ENCODE measurements at regions not wholly inside any gene's neighbourhood (a gene's known extent, or its start where the extent isn't known, plus 50 kb on each side); places are given as distances from the start of the nearest gene placed in this dataset.
"Not testable (repeated sequence)": the region's sequence is repeated elsewhere in the genome, so short reads cannot be mapped to it uniquely, and the experiment has no call there.

DNA sequence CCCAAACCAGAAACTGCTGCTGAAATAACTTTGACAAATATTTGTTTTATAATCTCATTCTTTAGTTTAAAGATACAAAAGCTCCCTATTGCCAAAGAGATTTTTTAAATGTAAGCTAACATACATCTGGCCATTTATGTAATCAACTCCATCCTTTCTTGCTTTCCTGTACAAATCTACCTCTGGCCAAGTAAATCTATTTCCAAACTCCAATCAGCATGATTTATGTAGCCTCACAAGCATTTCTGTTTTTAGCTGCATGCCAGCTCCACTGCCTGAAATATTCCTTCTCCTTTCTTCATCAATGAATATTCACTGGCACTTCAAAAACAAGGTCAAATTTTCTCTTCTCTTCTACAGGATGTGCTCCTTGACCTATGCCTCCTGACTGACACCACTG is 80.0 kb downstream of the SHOX2 start:
- no peaks in the 10 kb centered on the region for H3K4me1 ChIP-seq (ENCODE audit: insufficient read depth, low read length, severe bottlenecking)
- H3K79me2 ChIP-seq (ENCODE audit: insufficient read depth, low read length) = no peaks in the 10 kb centered on the region
- H3K27me3 ChIP-seq (ENCODE audit: insufficient read depth, low read length) = no peaks in the 10 kb centered on the region
- no peak overlapping the region for H3K9ac ChIP-seq (ENCODE audit: low read length)
- no peak overlapping the region for H2AFZ ChIP-seq (ENCODE audit: low read length)
- H3F3A ChIP-seq (ENCODE audit: insufficient read depth, low read length) = no peaks in the 10 kb centered on the region
- H3K9me3 ChIP-seq (ENCODE audit: low read length) = peaks cover 4% of the 10 kb centered on the region; the same call in 1 of the 2 replicates
- H3K27ac ChIP-seq (ENCODE audit: low read depth, low read length, poor library complexity, severe bottlenecking) = no peak overlapping the region
- no peaks in the 10 kb centered on the region for H4K20me1 ChIP-seq (ENCODE audit: insufficient read depth, low read length)
- no peaks in the 10 kb centered on the region for H3K36me3 ChIP-seq (ENCODE audit: insufficient read depth, low read length)
- peaks cover 3% of the 10 kb centered on the region; the same call in 1 of the 2 replicates for H3K9me2 ChIP-seq (ENCODE audit: low read depth, low read length)
- no peak overlapping the region for H3K4me2 ChIP-seq (ENCODE audit: low read length)
- TF ChIP-seq EZH2 (IDR thresholded peaks at IDR 0.05; ENCODE audit: borderline replicate concordance, low read length) = no peak
- TF ChIP-seq, protein P1, sequence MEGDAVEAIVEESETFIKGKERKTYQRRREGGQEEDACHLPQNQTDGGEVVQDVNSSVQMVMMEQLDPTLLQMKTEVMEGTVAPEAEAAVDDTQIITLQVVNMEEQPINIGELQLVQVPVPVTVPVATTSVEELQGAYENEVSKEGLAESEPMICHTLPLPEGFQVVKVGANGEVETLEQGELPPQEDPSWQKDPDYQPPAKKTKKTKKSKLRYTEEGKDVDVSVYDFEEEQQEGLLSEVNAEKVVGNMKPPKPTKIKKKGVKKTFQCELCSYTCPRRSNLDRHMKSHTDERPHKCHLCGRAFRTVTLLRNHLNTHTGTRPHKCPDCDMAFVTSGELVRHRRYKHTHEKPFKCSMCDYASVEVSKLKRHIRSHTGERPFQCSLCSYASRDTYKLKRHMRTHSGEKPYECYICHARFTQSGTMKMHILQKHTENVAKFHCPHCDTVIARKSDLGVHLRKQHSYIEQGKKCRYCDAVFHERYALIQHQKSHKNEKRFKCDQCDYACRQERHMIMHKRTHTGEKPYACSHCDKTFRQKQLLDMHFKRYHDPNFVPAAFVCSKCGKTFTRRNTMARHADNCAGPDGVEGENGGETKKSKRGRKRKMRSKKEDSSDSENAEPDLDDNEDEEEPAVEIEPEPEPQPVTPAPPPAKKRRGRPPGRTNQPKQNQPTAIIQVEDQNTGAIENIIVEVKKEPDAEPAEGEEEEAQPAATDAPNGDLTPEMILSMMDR (IDR thresholded peaks at IDR 0.05; ENCODE audit: low read length) = no peak
- no peak overlapping the region for H3K4me3 ChIP-seq (ENCODE audit: low read depth, low read length, poor library complexity, severe bottlenecking)

DNA sequence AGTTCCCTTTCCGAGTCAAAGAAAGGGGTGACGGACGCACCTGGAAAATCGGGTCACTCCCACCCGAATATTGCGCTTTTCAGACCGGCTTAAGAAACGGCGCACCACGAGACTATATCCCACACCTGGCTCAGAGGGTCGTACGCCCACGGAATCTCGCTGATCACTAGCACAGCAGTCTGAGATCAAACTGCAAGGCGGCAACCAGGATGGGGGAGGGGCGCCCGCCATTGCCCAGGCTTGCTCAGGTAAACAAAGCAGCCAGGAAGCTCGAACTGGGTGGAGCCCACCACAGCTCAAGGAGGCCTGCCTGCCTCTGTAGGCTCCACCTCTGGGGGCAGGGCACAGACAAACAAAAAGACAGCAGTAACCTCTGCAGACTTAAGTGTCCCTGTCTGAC is 86.3 kb downstream of the SHOX2 start:
- H3K27ac ChIP-seq (ENCODE audit: low read depth, low read length, poor library complexity, severe bottlenecking); H3K4me1 ChIP-seq (ENCODE audit: insufficient read depth, low read length, severe bottlenecking); H3K9ac ChIP-seq (ENCODE audit: low read length); H2AFZ ChIP-seq (ENCODE audit: low read length); H3K4me3 ChIP-seq (ENCODE audit: low read depth, low read length, poor library complexity, severe bottlenecking); H3K27me3 ChIP-seq (ENCODE audit: insufficient read depth, low read length); H4K20me1 ChIP-seq (ENCODE audit: insufficient read depth, low read length); H3K9me3 ChIP-seq (ENCODE audit: low read length); H3K4me2 ChIP-seq (ENCODE audit: low read length); H3K36me3 ChIP-seq (ENCODE audit: insufficient read depth, low read length); H3K79me2 ChIP-seq (ENCODE audit: insufficient read depth, low read length); H3F3A ChIP-seq (ENCODE audit: insufficient read depth, low read length); H3K9me2 ChIP-seq (ENCODE audit: low read depth, low read length): not testable (repeated sequence)

DNA sequence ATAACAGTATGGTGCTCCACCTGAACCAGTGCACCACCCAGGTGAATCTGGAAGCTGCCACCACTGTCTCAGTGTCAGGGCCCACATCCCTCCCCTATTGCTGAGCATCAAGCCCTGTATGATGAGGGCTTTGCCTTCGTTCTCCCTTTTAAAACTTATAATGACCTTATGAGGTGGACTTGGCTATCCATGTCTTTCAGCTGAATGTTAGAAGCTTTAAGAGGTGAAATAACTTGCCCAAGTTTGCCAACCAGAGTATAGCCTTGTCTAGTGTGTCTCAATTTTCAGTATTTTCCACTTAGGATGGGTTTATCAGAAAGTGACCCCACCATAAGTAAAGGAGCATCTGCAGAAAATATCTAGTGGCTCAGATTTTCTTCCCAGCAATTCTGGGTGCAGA is 87.8 kb downstream of the SHOX2 start:
- Histone ChIP-seq H3K9ac (ENCODE audit: low read length) (no peak overlapping the region), H3K4me3 (ENCODE audit: low read depth, low read length, poor library complexity, severe bottlenecking) (no peak overlapping the region), H2AFZ (ENCODE audit: low read length) (no peak overlapping the region), H3K9me2 (ENCODE audit: low read depth, low read length) (no peaks in the 10 kb centered on the region), H3K79me2 (ENCODE audit: insufficient read depth, low read length) (no peaks in the 10 kb centered on the region), H3K27ac (ENCODE audit: low read depth, low read length, poor library complexity, severe bottlenecking) (no peak overlapping the region), H4K20me1 (ENCODE audit: insufficient read depth, low read length) (no peaks in the 10 kb centered on the region), H3K4me2 (ENCODE audit: low read length) (no peak overlapping the region), H3F3A (ENCODE audit: insufficient read depth, low read length) (no peaks in the 10 kb centered on the region), H3K9me3 (ENCODE audit: low read length) (no peaks in the 10 kb centered on the region), H3K4me1 (ENCODE audit: insufficient read depth, low read length, severe bottlenecking) (no peaks in the 10 kb centered on the region), H3K27me3 (ENCODE audit: insufficient read depth, low read length) (no peaks in the 10 kb centered on the region), H3K36me3 (ENCODE audit: insufficient read depth, low read length) (no peaks in the 10 kb centered on the region)
- TF ChIP-seq, protein P1 (IDR thresholded peaks at IDR 0.05; ENCODE audit: low read length) = no peak
- no peak for TF ChIP-seq EZH2 (IDR thresholded peaks at IDR 0.05; ENCODE audit: borderline replicate concordance, low read length)

DNA sequence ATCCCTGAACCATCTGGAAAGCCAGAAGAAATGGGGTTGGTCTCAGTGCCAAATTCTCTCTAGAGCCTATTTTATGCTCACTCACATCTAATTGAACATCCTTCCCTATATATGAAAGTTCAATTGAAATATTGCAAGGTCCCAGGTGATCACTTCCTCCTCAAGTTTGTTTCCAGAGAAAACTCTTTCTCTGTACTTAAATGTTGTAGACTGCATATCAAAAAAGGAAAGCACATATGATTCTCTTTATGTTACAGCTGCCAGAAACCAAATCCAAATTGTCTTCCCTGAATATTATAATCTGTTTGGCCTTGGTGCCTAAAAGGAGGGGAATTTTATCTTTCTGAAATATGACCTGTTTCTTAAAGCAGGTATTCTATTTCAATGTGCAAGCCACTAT is 93.3 kb downstream of the SHOX2 start:
- Histone ChIP-seq H4K20me1 (ENCODE audit: insufficient read depth, low read length) (no peaks in the 10 kb centered on the region), H3K9ac (ENCODE audit: low read length) (no peak overlapping the region), H3K9me3 (ENCODE audit: low read length) (peaks cover 4% of the 10 kb centered on the region), H3K4me1 (ENCODE audit: insufficient read depth, low read length, severe bottlenecking) (no peaks in the 10 kb centered on the region), H3K79me2 (ENCODE audit: insufficient read depth, low read length) (no peaks in the 10 kb centered on the region), H2AFZ (ENCODE audit: low read length) (no peak overlapping the region), H3K27me3 (ENCODE audit: insufficient read depth, low read length) (no peaks in the 10 kb centered on the region), H3K4me3 (ENCODE audit: low read depth, low read length, poor library complexity, severe bottlenecking) (no peak overlapping the region), H3K9me2 (ENCODE audit: low read depth, low read length) (no peaks in the 10 kb centered on the region; the same call in 1 of the 2 replicates), H3K4me2 (ENCODE audit: low read length) (no peak overlapping the region), H3K36me3 (ENCODE audit: insufficient read depth, low read length) (no peaks in the 10 kb centered on the region), H3F3A (ENCODE audit: insufficient read depth, low read length) (no peaks in the 10 kb centered on the region), H3K27ac (ENCODE audit: low read depth, low read length, poor library complexity, severe bottlenecking) (no peak overlapping the region)
- TF ChIP-seq EZH2 (IDR thresholded peaks at IDR 0.05; ENCODE audit: borderline replicate concordance, low read length) = no peak
- TF ChIP-seq, protein P1 (IDR thresholded peaks at IDR 0.05; ENCODE audit: low read length) = no peak
